Stomach (tissue), 8 donors: ENCODE measurements at regions not wholly inside any gene's neighbourhood (a gene's known extent, or its start where the extent isn't known, plus 50 kb on each side); places are given as distances from the start of the nearest gene placed in this dataset.

Experiments
- DNase-seq, 2 donors: peaks; one replicate each; pipeline versions ENCODE4 v3.0.0 to v3.0.0-alpha.2; 2013 to 2019
- H3K27ac ChIP-seq, 5 donors: fragments of 200-600 bp in 4 of 5; sonication (generic) in 4 of 5; one replicate each; pipeline ENCODE4 v1.5.1; 2013 to 2019; ENCODE audit warnings: mild to moderate bottlenecking in 1 of 5, moderate library complexity in 1 of 5
- H3K27me3 ChIP-seq, 3 donors: fragments of 200-600 bp; sonication (generic); one replicate each; pipeline ENCODE4 v1.5.1; 2017 to 2019; ENCODE audit warnings: mixed run types in 1 of 3
- H3K36me3 ChIP-seq, 4 donors: fragments of 200-600 bp; sonication (generic); 1 replicate in 3 of 4; 2 replicates in 1 of 4; pipeline ENCODE4 v1.5.1; 2016 to 2019
- H3K4me1 ChIP-seq, 4 donors: fragments of 200-600 bp; sonication (generic); one replicate each; pipeline ENCODE4 v1.5.1; 2016 to 2019
- H3K4me3 ChIP-seq, 4 donors: fragments of 200-600 bp; sonication (generic) in 3 of 4; one replicate each; pipeline ENCODE4 v1.5.1; 2016 to 2019; ENCODE audit warnings: mild to moderate bottlenecking in 1 of 4
- H3K9me3 ChIP-seq, 4 donors: fragments of 200-600 bp; sonication (generic); one replicate each; pipeline ENCODE4 v1.5.1; 2016 to 2019
- CTCF ChIP-seq, 7 experiments: fragments of 450-650 bp in 4 of 7; fragments of 200-600 bp in 3 of 7; sonication (generic) in 3 of 7; IDR thresholded peaks; one replicate each; pipeline ENCODE4 v1.5.1; 2016 to 2019; ENCODE audit warnings: antibody characterized with exemption in 7 of 7, control low read depth in 2 of 7, mild to moderate bottlenecking in 1 of 7
- EP300 ChIP-seq: sonication (generic); formaldehyde crosslinking; IDR thresholded peaks from one replicate; pipeline ENCODE4 v1.6.1; 2017; ENCODE audit warnings: antibody characterized with exemption
- POLR2A ChIP-seq, 4 donors: fragments of 450-650 bp; IDR thresholded peaks; one replicate each; pipeline ENCODE4 v1.6.1; 2016; ENCODE audit warnings: antibody characterized with exemption in 4 of 4, control low read depth in 2 of 4, mild to moderate bottlenecking in 1 of 4, moderate library complexity in 1 of 4
- POLR2AphosphoS5 ChIP-seq, 3 donors: sonication (generic); formaldehyde crosslinking; IDR thresholded peaks; one replicate each; pipeline ENCODE4 v1.6.1; 2016; ENCODE audit warnings: antibody characterized with exemption in 3 of 3
- WGBS, 5 donors: extraction: QIAGEN DNeasy Blood & Tissue Kit in 3 of 5; methylation state at CpG; one replicate each; pipeline versions ENCODE4 v1.1.5 to v1.1.7; 2013 to 2018; 5-methylcytosine and 5-hydroxymethylcytosine counted together
- intact Hi-C: fragments of 100-400 bp; cut with DNase I; formaldehyde crosslinking; loops from one replicate; pipeline ENCODE4 v1.15.1; 2023; ENCODE audit warnings: low total_unique reads
- donor health status: healthy with polysubstance abuse.
- donor health status: Bipolar disorder and iron deficiency.
- donor health status: healthy.

GRCh38 chr17:73705594-73705993, 61.3 kb upstream of the SDK2 start:
- peaks cover 0 to 6% (median 0%) of the 10 kb centered on the region in 4 donors for H3K4me1 ChIP-seq
- WGBS, 5 donors: 57 to 75% (median 68%) methylated on average over 7 of the region's 7 CpGs
- TF ChIP-seq POLR2A (IDR thresholded peaks at IDR 0.05) (no peak), POLR2AphosphoS5 (IDR thresholded peaks at IDR 0.05) (peak in 1 of 3 donors; percentile 44)

DNA sequence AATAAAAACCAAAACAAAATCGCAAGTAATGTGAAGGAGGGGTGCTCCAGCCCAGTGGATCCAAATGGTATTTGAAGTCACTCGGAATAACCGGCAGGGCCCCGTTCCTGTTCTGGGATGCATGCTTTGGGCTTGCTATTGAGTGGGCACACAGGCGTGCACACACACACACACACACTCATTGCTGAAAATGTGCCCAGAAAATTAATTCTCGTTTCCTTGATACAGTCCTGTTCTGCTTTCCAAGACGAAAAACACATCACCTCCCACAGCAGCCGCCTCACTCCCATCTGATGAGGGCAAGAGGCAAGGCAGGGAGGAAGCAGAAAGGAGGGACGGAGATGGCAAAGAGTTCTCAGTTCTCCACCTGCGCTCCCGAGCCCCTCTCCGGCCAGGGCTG, 62.2 kb upstream of the SDK2 start:
- H3K9me3 ChIP-seq: peaks cover 0 to 9% (median 6%) of the 10 kb centered on the region in 4 donors
- WGBS, 5 donors: 74 to 82% (median 76%) methylated on average over 12 of the region's 12 CpGs
- no peaks in the 10 kb centered on the region for H3K36me3 ChIP-seq
- peaks cover 0 to 6% (median 0%) of the 10 kb centered on the region in 4 donors for H3K4me1 ChIP-seq
- no peak overlapping the region for H3K4me3 ChIP-seq
- no peak overlapping the region for H3K27ac ChIP-seq
- peaks cover 0 to 52% (median 0%) of the 10 kb centered on the region in 3 donors for H3K27me3 ChIP-seq
- TF ChIP-seq POLR2AphosphoS5 (IDR thresholded peaks at IDR 0.05) (no peak), POLR2A (IDR thresholded peaks at IDR 0.05) (no peak), CTCF (IDR thresholded peaks at IDR 0.05) (no peak), EP300 (no peak)
- no peak for DNase-seq
- intact Hi-C loops: no loop called here

More at GRCh38 chr17:73705594-73705993, 61.3 kb upstream of the SDK2 start:
- Histone ChIP-seq H3K27ac (no peak overlapping the region), H3K9me3 (peaks cover 0 to 9% (median 6%) of the 10 kb centered on the region in 4 donors), H3K36me3 (no peaks in the 10 kb centered on the region), H3K27me3 (peaks cover 0 to 44% (median 0%) of the 10 kb centered on the region in 3 donors), H3K4me3 (no peak overlapping the region)
- peak in 1 of 2 donors; percentile 68 for DNase-seq
- intact Hi-C loops: no loop called here

- 70 to 81% (median 72%) methylated on average over 9 of the region's 9 CpGs for WGBS, 5 donors
- peaks cover 0 to 56% (median under 1%) of the 10 kb centered on the region in 3 donors for H3K27me3 ChIP-seq
- H3K4me3 ChIP-seq: no peak overlapping the region
- TF ChIP-seq CTCF (IDR thresholded peaks at IDR 0.05): no peak
- H3K36me3 ChIP-seq: no peaks in the 10 kb centered on the region
- intact Hi-C loops: no loop called here
- peaks cover 0 to 9% (median 6%) of the 10 kb centered on the region in 4 donors for H3K9me3 ChIP-seq
- peaks cover 0 to 6% (median 0%) of the 10 kb centered on the region in 4 donors for H3K4me1 ChIP-seq
- no peak overlapping the region for H3K27ac ChIP-seq
- no peak for DNase-seq
Measured at GRCh38 chr17:73706858-73707257, 62.6 kb upstream of the SDK2 start.

DNA sequence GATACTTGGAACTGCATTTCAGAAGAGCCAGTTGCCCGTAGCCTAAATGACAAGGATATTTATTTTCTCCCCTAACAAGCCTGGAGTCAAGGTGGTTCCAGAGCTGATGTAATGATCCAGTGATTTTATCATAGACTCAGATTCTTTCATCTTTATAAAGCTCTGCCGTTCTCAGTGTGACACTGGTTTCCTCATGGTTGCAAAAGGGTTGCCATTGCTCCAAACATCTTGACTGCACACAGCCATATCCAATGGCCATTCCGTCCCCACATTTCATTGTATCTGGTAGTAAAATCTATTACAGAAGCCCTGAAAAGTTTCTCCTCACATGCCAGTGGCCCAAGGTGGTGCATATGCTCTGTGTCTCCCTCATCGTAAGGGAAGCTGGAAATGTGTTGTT, 63.1 kb upstream of the SDK2 start:
- 79 to 92% (median 86%) methylated on average over 4 of the region's 4 CpGs for WGBS, 5 donors
- H3K9me3 ChIP-seq: peaks cover 0 to 9% (median 6%) of the 10 kb centered on the region in 4 donors
- H3K27ac ChIP-seq: no peak overlapping the region
- H3K4me3 ChIP-seq: no peak overlapping the region
- no peak for DNase-seq
- intact Hi-C loops: no loop called here
- H3K27me3 ChIP-seq: peaks cover 0 to 61% (median 5%) of the 10 kb centered on the region in 3 donors
- H3K4me1 ChIP-seq: peaks cover 0 to 6% (median 0%) of the 10 kb centered on the region in 4 donors
- TF ChIP-seq POLR2A (IDR thresholded peaks at IDR 0.05) (no peak), POLR2AphosphoS5 (IDR thresholded peaks at IDR 0.05) (no peak), EP300 (no peak), CTCF (IDR thresholded peaks at IDR 0.05) (no peak)
- H3K36me3 ChIP-seq: no peaks in the 10 kb centered on the region

DNA sequence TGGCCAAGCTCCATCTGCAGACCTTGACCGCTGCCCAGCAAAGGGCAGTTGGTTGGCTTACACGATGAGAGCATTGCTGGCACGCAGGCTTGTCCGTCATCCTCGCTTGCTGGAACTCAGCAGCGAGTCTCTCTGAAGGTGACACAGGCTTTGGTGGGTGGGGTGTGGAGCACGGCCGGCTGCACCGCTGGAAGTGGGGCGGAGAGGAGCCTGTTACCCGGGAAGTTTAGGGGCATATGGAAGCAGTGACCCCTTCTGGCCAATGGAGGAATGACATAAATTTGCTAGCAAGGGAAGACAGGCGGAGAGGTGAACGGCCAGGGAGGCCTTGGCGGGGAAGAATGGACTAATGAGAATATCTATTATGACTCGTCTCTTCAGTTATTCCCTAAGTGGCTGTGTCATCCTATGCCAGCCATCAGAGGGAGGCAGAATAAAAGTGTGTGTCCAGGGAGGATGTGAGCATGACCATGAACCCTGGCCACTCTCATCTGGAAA, 65.9 kb upstream of the SDK2 start:
- peak; percentile 65 to 89 for DNase-seq
- Histone ChIP-seq H3K4me1 (peaks cover 0 to 6% (median 0%) of the 10 kb centered on the region in 4 donors), H3K27ac (no peak overlapping the region), H3K9me3 (peaks cover 0 to 9% (median 6%) of the 10 kb centered on the region in 4 donors), H3K27me3 (peaks cover 0 to 67% (median 8%) of the 10 kb centered on the region in 3 donors), H3K4me3 (no peak overlapping the region), H3K36me3 (no peaks in the 10 kb centered on the region)
- intact Hi-C loops: loop anchor here (5.0 to 10.0 kb wide), 2 partner anchors 135 to 273 kb away; no protein-coding TSS in a partner anchor
- TF ChIP-seq CTCF (IDR thresholded peaks at IDR 0.05) (peak in 5 of 7 experiments; percentile 63 to 80 (median 69)), POLR2A (IDR thresholded peaks at IDR 0.05) (no peak)
- 13 to 17% (median 14%) methylated on average over 15 of the region's 15 CpGs for WGBS, 5 donors
